Adrenal gland (tissue), 5 donors: ENCODE measurements at regions not wholly inside any gene's neighbourhood (a gene's known extent, or its start where the extent isn't known, plus 50 kb on each side); places are given as distances from the start of the nearest gene placed in this dataset.

Source experiments
- POLR2A ChIP-seq, 2 donors: fragments of 450-650 bp; IDR thresholded peaks; one replicate each; pipeline ENCODE4 v1.6.1; 2017; ENCODE audit warnings: antibody characterized with exemption in 2 of 2, mild to moderate bottlenecking in 2 of 2, moderate library complexity in 1 of 2
- TF ChIP-seq, protein P1 (sequence below), 6 experiments: fragments of 450-650 bp in 4 of 6; fragments of 200-600 bp in 2 of 6; sonication (generic) in 1 of 6; IDR thresholded peaks; 1 replicate in 5 of 6; 2 replicates in 1 of 6; pipeline versions ENCODE4 v1.5.1 to v1.8.0; 2016 to 2021; ENCODE audit warnings: antibody characterized with exemption in 6 of 6, mild to moderate bottlenecking in 2 of 6, moderate library complexity in 1 of 6
- donor health status: DM: no; HTN: no; CAD: no.

DNA sequence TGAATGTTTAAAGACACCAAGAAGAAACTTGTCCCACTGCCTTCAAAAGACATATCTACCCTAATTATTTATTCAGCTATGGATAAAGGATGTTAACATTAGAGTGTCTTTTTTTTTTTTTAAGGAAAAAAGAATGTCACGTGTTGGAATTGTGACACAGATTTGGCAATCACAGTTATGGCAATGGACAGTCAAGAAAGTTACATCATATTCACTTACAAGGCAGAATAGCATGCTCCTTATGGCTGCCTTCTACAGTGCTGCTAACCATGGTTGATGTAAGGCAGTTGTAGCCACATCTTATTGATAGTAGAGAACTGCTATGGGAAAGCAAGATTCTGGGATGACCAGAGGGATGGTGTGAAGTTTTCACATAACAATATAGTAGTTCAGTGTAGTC is 128.8 kb upstream of the ZBTB20 start:
- TF ChIP-seq, protein P1, sequence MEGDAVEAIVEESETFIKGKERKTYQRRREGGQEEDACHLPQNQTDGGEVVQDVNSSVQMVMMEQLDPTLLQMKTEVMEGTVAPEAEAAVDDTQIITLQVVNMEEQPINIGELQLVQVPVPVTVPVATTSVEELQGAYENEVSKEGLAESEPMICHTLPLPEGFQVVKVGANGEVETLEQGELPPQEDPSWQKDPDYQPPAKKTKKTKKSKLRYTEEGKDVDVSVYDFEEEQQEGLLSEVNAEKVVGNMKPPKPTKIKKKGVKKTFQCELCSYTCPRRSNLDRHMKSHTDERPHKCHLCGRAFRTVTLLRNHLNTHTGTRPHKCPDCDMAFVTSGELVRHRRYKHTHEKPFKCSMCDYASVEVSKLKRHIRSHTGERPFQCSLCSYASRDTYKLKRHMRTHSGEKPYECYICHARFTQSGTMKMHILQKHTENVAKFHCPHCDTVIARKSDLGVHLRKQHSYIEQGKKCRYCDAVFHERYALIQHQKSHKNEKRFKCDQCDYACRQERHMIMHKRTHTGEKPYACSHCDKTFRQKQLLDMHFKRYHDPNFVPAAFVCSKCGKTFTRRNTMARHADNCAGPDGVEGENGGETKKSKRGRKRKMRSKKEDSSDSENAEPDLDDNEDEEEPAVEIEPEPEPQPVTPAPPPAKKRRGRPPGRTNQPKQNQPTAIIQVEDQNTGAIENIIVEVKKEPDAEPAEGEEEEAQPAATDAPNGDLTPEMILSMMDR (IDR thresholded peaks at IDR 0.05) = no peak
- TF ChIP-seq POLR2A (IDR thresholded peaks at IDR 0.05) = no peak
